Ovary (tissue), 7 donors: ENCODE measurements at regions not wholly inside any gene's neighbourhood (a gene's known extent, or its start where the extent isn't known, plus 50 kb on each side); places are given as distances from the start of the nearest gene placed in this dataset.

Source experiments
- DNase-seq, 5 donors: peaks; one replicate each; pipeline ENCODE4 v3.0.0-alpha.2; 2019 to 2020
- H3K27ac ChIP-seq, 2 donors: fragments of 200-600 bp; one replicate each; pipeline versions ENCODE4 v1.5.1 to v1.8.0; 2019 to 2022
- H3K27me3 ChIP-seq: fragments of 200-600 bp; one replicate; pipeline ENCODE4 v1.8.0; 2022
- H3K36me3 ChIP-seq: fragments of 200-600 bp; sonication (generic); one replicate; pipeline ENCODE4 v1.5.1; 2019
- H3K4me1 ChIP-seq: one replicate; pipeline ENCODE4 v1.8.1; 2013; ENCODE audit warnings: mild to moderate bottlenecking, moderate library complexity; ENCODE audit not compliant: insufficient read depth
- H3K4me3 ChIP-seq: fragments of 200-600 bp; sonication (generic); one replicate; pipeline ENCODE4 v1.5.1; 2017
- H3K9me3 ChIP-seq, 2 donors: fragments of 200-600 bp in 1 of 2; sonication (generic) in 1 of 2; one replicate each; pipeline versions ENCODE4 v1.5.1 to v1.8.1; 2013 to 2019; ENCODE audit warnings: mild to moderate bottlenecking in 1 of 2, moderate library complexity in 1 of 2
- CTCF ChIP-seq, 3 donors: fragments of 450-650 bp in 2 of 3; fragments of 200-600 bp in 1 of 3; IDR thresholded peaks; one replicate each; pipeline versions ENCODE4 v1.5.1 to v1.8.0; 2016 to 2022; ENCODE audit warnings: antibody characterized with exemption in 3 of 3, mild to moderate bottlenecking in 1 of 3
- EP300 ChIP-seq: sonication (generic); formaldehyde crosslinking; IDR thresholded peaks from one replicate; pipeline ENCODE4 v1.6.1; 2017; ENCODE audit warnings: antibody characterized with exemption
- POLR2A ChIP-seq: fragments of 450-650 bp; IDR thresholded peaks from one replicate; pipeline ENCODE4 v1.6.1; 2017; ENCODE audit warnings: antibody characterized with exemption, mild to moderate bottlenecking, moderate library complexity
- WGBS, 3 donors: extraction: QIAGEN DNeasy Blood & Tissue Kit in 1 of 3; methylation state at CpG; one replicate each; pipeline versions ENCODE4 v1.1.5 to v1.1.7; 2013 to 2017; 5-methylcytosine and 5-hydroxymethylcytosine counted together
- intact Hi-C, 4 donors: fragments of 100-400 bp; cut with DNase I; formaldehyde crosslinking; loops; one replicate each; pipeline versions ENCODE4 v1.11.0 to v1.15.1; 2022 to 2023
- donor health status: DM: no; HTN: no; CAD: no; lungs with moderate emphysema.
- donor health status: DM: no; HTN: no; CAD: no.
- donor health status: Bipolar disorder and iron deficiency.
- donor health status: DM: no; HTN: no; CAD: no.
- donor health status: DM: yes; HTN: yes; CAD: no.

- H3K36me3 ChIP-seq = no peaks in the 10 kb centered on the region
- no peak for DNase-seq
- H3K27ac ChIP-seq = no peak overlapping the region
- intact Hi-C loops = no loop called here
- no peak overlapping the region for H3K4me3 ChIP-seq
- no peaks in the 10 kb centered on the region for H3K9me3 ChIP-seq
- no peaks in the 10 kb centered on the region for H3K4me1 ChIP-seq
- no peaks in the 10 kb centered on the region for H3K27me3 ChIP-seq
- TF ChIP-seq EP300 = no peak
- TF ChIP-seq POLR2A = no peak
- TF ChIP-seq CTCF (IDR thresholded peaks at IDR 0.05) = no peak
- WGBS, 3 donors = 76 to 87% (median 85%) methylated on average over 3 of the region's 3 CpGs
Measured at GRCh38 chr10:36038316-36038955, 396.3 kb upstream of the FZD8 start.

GRCh38 chr10:36036137-36036536 lies 394.0 kb upstream of the FZD8 start:
- Histone ChIP-seq H3K36me3 (no peaks in the 10 kb centered on the region), H3K27me3 (no peaks in the 10 kb centered on the region), H3K4me1 (no peaks in the 10 kb centered on the region), H3K4me3 (no peak overlapping the region), H3K27ac (no peak overlapping the region), H3K9me3 (no peaks in the 10 kb centered on the region)
- DNase-seq = no peak
- TF ChIP-seq CTCF (IDR thresholded peaks at IDR 0.05) (no peak), EP300 (no peak), POLR2A (no peak)
- 84 to 88% (median 85%) methylated on average over 5 of the region's 5 CpGs for WGBS, 3 donors
- intact Hi-C loops = no loop called here

GRCh38 chr10:36033808-36034207 lies 391.7 kb upstream of the FZD8 start:
- no peaks in the 10 kb centered on the region for H3K27me3 ChIP-seq
- H3K36me3 ChIP-seq = no peaks in the 10 kb centered on the region
- no peak for DNase-seq
- TF ChIP-seq POLR2A (no peak), EP300 (no peak), CTCF (IDR thresholded peaks at IDR 0.05) (no peak)
- no peak overlapping the region for H3K27ac ChIP-seq
- no peaks in the 10 kb centered on the region for H3K4me1 ChIP-seq
- no peak overlapping the region for H3K4me3 ChIP-seq
- intact Hi-C loops = no loop called here
- H3K9me3 ChIP-seq = no peaks in the 10 kb centered on the region

- Histone ChIP-seq H3K4me1 (no peaks in the 10 kb centered on the region), H3K27ac (no peak overlapping the region), H3K9me3 (no peaks in the 10 kb centered on the region), H3K36me3 (no peaks in the 10 kb centered on the region), H3K4me3 (no peak overlapping the region), H3K27me3 (no peaks in the 10 kb centered on the region)
- TF ChIP-seq POLR2A (no peak), EP300 (no peak), CTCF (IDR thresholded peaks at IDR 0.05) (no peak)
- intact Hi-C loops = no loop called here
- DNase-seq = no peak
- WGBS, 3 donors = 15 to 22% (median 18%) methylated on average over 3 of the region's 3 CpGs
Measured at GRCh38 chr10:36030516-36030915, 388.4 kb upstream of the FZD8 start.
